22Rv1 (cell line): ENCODE measurements at regions not wholly inside any gene's neighbourhood (a gene's known extent, or its start where the extent isn't known, plus 50 kb on each side); places are given as distances from the start of the nearest gene placed in this dataset.

Source experiments
- H3K27ac ChIP-seq: fragments of 450-650 bp; 2 replicates; pipeline ENCODE4 v1.5.1; 2017
- ZFX ChIP-seq: fragments of 450-650 bp; IDR thresholded peaks from 2 replicates; pipeline ENCODE4 v1.6.1; 2017; ENCODE audit warnings: antibody characterized with exemption, borderline replicate concordance
- TF ChIP-seq, protein P1 (sequence below): fragments of 450-650 bp; IDR thresholded peaks from 2 replicates; pipeline ENCODE4 v1.5.1; 2017; ENCODE audit warnings: mild to moderate bottlenecking

- no peak overlapping the region for H3K27ac ChIP-seq
- TF ChIP-seq ZFX: no peak
- TF ChIP-seq, protein P1, sequence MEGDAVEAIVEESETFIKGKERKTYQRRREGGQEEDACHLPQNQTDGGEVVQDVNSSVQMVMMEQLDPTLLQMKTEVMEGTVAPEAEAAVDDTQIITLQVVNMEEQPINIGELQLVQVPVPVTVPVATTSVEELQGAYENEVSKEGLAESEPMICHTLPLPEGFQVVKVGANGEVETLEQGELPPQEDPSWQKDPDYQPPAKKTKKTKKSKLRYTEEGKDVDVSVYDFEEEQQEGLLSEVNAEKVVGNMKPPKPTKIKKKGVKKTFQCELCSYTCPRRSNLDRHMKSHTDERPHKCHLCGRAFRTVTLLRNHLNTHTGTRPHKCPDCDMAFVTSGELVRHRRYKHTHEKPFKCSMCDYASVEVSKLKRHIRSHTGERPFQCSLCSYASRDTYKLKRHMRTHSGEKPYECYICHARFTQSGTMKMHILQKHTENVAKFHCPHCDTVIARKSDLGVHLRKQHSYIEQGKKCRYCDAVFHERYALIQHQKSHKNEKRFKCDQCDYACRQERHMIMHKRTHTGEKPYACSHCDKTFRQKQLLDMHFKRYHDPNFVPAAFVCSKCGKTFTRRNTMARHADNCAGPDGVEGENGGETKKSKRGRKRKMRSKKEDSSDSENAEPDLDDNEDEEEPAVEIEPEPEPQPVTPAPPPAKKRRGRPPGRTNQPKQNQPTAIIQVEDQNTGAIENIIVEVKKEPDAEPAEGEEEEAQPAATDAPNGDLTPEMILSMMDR: no peak
Observed at GRCh38 chr2:184272056-184272455, 326.3 kb upstream of the ZNF804A start.

- TF ChIP-seq, protein P1: no peak
- TF ChIP-seq ZFX: no peak
- no peak overlapping the region for H3K27ac ChIP-seq
Observed at GRCh38 chr2:184294831-184295230, 303.5 kb upstream of the ZNF804A start.

DNA sequence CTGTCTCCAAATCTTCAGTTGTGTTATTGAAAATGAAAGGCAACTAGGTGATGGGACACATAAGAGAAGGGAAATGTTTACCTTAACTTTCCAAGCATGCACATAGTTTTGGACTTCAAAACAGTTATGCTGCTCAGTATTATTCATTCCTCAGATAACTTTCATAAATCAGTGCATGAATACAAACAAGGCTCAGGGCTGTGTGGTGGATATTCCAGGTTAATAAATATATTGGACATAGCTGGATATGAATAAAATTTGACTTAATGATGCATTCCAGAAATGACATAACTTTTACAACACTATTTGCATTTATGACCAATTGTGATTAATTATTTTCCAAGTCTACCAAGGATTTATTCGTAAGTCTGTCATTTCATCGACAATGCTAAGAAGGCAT is 301.2 kb upstream of the ZNF804A start:
- no peak overlapping the region for H3K27ac ChIP-seq
- no peak for TF ChIP-seq ZFX
- TF ChIP-seq, protein P1: no peak

DNA sequence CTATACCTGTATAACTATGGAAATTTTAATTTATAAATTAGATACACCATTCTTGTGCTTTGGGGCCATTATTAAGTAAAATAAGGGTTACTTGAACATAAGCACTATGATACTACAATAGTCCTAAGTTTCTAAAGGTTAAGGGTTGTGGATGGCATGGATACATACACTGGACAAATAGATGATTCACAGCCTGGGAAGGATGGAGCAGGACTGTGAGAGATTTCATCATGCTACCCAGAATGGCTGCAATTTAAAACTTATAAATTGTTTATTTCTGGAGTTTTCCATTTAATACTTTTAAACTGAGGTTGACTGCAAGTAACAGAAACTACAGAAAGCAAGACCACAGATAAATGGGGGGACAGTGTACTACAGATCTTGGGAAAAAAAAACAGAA is 295.8 kb upstream of the ZNF804A start:
- no peak overlapping the region for H3K27ac ChIP-seq
- TF ChIP-seq, protein P1: no peak
- no peak for TF ChIP-seq ZFX

DNA sequence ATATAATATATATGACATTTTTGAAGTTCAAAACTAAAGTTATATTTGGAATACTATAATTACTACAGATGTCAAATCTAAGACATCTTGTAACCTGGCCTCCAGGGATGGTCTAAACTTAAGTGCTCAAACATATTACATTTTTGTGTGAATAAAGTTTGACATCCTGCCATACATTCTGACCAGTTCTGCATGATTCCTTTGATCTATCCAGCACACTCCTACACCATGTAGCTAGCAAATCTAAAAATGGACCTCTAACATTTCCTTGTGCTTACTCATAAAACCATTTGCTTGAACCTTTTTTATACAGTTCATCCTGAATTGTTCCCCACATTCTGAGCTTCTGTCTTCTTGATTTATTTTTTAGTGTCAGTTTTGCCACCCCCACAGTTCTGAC is 294.3 kb upstream of the ZNF804A start:
- H3K27ac ChIP-seq: no peak overlapping the region
- TF ChIP-seq, protein P1: no peak
- no peak for TF ChIP-seq ZFX

- TF ChIP-seq ZFX: no peak
- TF ChIP-seq, protein P1: no peak
- no peak overlapping the region for H3K27ac ChIP-seq
Observed at GRCh38 chr2:184305105-184305504, 293.2 kb upstream of the ZNF804A start.

- no peak for TF ChIP-seq ZFX
- TF ChIP-seq, protein P1: no peak
- no peak overlapping the region for H3K27ac ChIP-seq
Observed at GRCh38 chr2:184308706-184309105, 289.6 kb upstream of the ZNF804A start.

- H3K27ac ChIP-seq: no peak overlapping the region
Observed at GRCh38 chr2:184312970-184313369, 285.4 kb upstream of the ZNF804A start.

More at GRCh38 chr2:184312970-184313369, 285.4 kb upstream of the ZNF804A start:
- TF ChIP-seq, protein P1: no peak
- TF ChIP-seq ZFX: no peak
